GM19455 (cell line): ENCODE measurements at regions not wholly inside any gene's neighbourhood (a gene's known extent, or its start where the extent isn't known, plus 50 kb on each side); places are given as distances from the start of the nearest gene placed in this dataset.
"Not testable (repeated sequence)": the region's sequence is repeated elsewhere in the genome, so short reads cannot be mapped to it uniquely, and the experiment has no call there.

Experiments
- ATAC-seq: cut with Tn5 transposase; IDR thresholded peaks from one replicate; pipeline ENCODE4 v1.9.1; 2021; ENCODE audit not compliant: unreplicated experiment

- no peak for ATAC-seq
Observed at GRCh38 chr2:236767941-236768340, 198.3 kb downstream of the ACKR3 start.

GRCh38 chr2:236768393-236769140 lies 198.9 kb downstream of the ACKR3 start:
- no peak for ATAC-seq

- ATAC-seq, result no peak
Observed at GRCh38 chr2:236769981-236770671, 200.5 kb downstream of the ACKR3 start.

GRCh38 chr2:236772220-236772837 lies 202.7 kb downstream of the ACKR3 start:
- ATAC-seq, result no peak

- ATAC-seq, result no peak
Observed at GRCh38 chr2:236773206-236773605, 203.6 kb downstream of the ACKR3 start.

GRCh38 chr2:236774171-236774570 lies 204.5 kb downstream of the ACKR3 start:
- ATAC-seq, result no peak

- ATAC-seq, result no peak
Observed at GRCh38 chr2:236775511-236775910, 205.9 kb downstream of the ACKR3 start.

- ATAC-seq, result no peak
Observed at GRCh38 chr2:236776206-236776605, 206.6 kb downstream of the ACKR3 start.

- no peak for ATAC-seq
Observed at GRCh38 chr2:236776695-236777251, 207.1 kb downstream of the ACKR3 start.

GRCh38 chr2:236777408-236777807 lies 207.8 kb downstream of the ACKR3 start:
- no peak for ATAC-seq

- no peak for ATAC-seq
Observed at GRCh38 chr2:236781933-236782816, 212.6 kb downstream of the ACKR3 start.

- ATAC-seq, result no peak
Observed at GRCh38 chr2:236782938-236783337, 213.3 kb downstream of the ACKR3 start.

- ATAC-seq, result no peak
Observed at GRCh38 chr2:236783417-236784020, 213.9 kb downstream of the ACKR3 start.

GRCh38 chr2:236785611-236786057 lies 216.0 kb downstream of the ACKR3 start:
- no peak for ATAC-seq

- no peak for ATAC-seq
Observed at GRCh38 chr2:236786751-236787150, 217.1 kb downstream of the ACKR3 start.

GRCh38 chr2:236787376-236787775 lies 217.8 kb downstream of the ACKR3 start:
- not testable (repeated sequence) for ATAC-seq

GRCh38 chr2:236787885-236788284 lies 218.3 kb downstream of the ACKR3 start:
- ATAC-seq, result no peak

GRCh38 chr2:236790963-236791362 lies 221.3 kb downstream of the ACKR3 start:
- ATAC-seq, result no peak

- ATAC-seq, result no peak
Observed at GRCh38 chr2:236793023-236794011, 223.7 kb downstream of the ACKR3 start.
